ENCODE measurements at regions not wholly inside any gene's neighbourhood (a gene's known extent, or its start where the extent isn't known, plus 50 kb on each side); places are given as distances from the start of the nearest gene placed in this dataset.

DNA sequence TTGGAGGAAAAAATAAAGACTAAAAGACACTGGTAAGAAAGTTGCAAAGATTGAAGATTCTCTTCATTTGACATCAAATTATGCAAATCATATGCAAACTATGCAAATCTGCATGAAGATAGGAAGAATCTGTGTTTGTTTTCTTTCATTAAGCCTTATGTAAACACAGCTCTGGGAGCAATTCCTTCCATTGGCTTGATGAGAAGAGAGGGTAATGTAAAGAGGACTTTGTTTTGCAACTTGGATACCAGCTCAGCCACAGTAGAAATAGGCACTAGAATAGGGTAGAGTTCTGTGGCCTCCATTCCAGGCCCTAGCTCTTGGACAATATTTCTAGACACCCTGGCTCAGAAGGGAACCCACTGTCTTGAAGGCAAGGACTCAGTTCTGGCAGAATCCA, 388.4 kb upstream of the RASGEF1B start:
- DNase-seq: no peak

DNA sequence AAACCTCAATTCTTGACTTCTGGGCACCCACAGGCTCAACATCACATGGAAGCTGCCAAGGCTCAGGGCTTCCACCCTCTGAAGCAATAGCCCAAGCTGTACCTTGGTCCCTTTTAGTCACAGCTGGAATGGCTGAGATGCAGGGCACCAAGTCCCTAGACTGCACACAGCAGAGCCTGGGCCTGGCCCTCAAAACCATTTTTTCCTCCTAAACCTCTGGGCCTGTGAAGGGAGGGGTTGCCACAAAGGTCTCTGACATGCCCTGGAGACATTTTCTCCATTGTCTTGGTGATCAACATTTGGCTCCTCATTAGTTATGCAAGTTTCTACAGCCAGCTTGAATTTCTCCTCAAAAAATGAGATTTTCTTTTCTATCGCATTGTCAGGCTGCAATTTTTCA, 382.7 kb upstream of the RASGEF1B start:
- DNase-seq: no peak

DNA sequence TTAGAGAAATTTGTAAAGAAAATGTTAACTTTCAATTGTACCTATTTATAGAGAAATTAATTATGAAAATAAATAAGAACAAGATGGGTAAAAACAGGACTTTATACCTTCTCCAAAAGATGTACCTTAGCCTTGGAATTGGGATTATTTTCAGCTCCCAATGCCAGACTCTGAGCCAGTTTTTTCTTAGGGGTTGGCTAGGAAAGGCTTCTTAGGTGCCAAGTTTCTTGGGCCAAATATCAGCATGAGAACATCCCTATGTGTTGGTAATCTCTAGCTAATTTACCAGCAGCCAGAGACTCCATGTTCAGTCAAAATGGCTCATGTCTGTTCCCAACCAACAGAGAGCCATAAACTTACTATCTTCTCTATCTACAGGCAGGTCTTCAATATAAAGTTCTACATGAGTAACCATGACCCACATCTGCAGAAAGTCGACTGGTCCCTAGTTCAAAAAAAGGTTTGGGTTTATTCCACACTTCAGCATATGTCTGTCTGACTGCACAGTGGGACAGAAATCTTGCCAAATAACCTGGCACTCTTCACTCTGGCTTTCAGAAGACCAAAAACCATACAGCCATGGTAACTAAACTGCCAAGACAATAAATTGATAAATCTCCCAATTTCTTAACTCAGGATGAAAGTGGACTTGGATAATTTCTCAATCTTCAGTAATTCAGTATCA, 380.5 kb upstream of the RASGEF1B start:
- DNase-seq: no peak

DNA sequence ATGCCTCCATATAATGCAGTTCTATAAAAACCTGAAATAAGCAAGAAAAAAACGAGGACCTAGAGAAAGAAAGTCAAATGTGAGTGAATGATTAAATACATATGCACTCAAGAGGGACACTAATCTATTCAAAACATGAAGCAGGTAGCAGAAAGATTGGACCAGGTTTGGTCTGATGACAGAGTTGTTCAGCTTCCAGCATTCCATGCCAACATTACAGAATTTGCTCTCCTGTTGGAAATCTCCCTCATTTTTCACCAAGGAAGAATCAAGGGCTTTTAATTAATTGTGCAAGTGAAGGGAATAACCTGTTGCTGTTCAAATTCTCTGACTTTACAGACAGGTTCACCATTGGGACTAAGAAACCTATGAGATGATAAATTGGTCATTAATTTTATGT, 379.0 kb upstream of the RASGEF1B start:
- DNase-seq: no peak

DNA sequence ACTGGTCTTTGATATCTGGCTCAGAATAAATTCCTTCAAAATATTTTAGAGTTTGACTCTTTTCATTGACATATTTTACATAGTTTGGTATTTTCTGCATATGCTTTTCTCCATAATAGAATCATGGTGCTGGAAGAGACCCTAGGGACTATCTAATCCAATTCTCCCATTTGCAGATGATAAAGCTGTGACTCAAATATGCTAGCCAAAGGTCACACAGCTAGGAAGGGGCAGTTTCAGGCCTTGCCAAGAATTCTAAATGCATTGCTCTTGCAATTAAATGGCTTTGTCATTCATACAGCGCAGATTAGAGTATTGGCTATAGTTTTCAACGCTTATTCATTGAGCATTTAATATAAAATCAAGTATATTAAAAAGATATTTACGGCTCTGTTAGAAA, 374.1 kb upstream of the RASGEF1B start:
- DNase-seq: no peak

DNA sequence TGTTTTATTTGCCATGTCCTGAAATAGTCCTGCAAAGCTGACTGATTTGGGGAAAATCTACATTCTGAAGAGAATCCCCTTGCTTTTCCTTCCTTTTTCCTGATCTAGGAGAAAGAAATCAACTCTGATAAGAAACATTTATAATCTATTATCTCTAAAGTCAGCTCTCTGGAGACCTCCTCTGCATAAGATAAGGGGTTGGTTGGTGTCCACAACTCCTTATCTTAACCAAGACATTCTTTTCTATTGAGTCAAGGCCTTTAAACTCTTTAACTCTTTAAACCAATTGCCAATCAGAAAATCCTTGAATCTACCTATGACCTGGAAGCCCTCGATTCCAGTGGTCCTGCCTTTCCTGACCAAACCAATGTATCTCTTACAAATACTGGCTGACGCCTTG, 373.6 kb upstream of the RASGEF1B start:
- no peak for DNase-seq

DNA sequence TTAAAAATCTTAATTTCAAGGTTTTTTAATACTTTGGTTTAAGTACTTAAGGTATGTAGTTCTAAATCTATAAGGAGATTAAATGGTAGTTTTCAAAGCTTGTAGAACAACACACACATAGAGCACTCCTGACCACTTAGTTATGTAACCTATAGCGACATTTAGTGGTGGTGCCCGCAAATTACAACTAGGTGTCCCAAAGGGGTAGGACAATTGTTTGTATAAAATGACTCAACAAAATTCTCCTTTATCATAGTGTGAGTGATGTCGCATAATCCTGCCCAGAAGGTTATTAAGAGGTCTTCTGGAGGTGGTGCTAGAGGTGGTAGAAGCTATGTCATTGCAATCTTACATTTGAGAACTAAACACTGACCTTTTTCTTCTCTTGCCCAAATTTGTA, 373.0 kb upstream of the RASGEF1B start:
- peak; percentile 62 for DNase-seq

DNA sequence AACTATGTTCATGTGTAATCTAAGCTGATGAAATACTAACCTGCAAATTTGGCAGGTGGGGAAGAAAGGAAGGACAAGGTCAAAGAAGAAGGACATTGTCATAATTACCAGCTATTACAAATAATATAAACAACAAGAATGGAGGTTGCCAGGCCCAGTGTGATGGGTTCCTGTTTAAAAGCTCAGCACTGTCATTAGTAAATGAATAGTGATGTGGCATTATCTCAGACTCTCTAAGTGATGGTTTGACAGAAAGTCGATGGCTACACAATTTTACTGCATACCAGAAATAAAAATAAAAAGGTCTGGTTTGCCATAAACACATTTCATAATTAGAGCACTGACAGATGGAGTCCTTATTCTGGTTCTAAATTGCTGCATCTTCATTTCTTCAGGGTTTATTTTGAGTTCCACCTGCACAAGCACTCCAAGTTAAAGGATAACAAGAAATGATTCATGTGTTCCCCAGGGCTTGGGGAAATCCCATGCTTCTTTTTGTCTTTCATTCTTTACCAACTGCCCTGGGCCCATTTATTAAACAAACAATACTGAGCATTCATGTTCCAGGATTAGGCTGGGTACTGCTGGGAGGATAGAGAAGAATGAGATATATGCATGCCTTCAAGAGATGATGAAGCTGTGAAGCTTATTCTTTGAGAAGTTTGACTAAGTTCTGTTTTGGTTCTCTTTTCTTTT, 367.8 kb upstream of the RASGEF1B start:
- DNase-seq: no peak

DNA sequence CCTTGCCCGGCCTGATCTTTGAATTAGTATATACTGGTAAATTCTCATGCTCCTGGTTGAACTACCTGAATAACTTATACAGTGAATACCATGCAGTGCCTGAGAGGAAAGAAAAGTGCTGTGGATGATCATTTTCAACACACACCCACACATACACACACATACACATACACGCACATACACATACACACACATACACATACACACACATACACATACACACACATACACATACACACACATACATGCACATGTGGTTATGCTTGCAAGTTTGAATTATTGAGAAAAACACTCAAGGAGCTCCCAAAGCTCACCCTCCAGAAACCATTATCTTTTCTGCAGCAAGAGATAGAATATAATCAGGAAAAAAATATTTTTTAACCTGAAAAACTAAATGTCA, 366.9 kb upstream of the RASGEF1B start:
- DNase-seq: no peak

DNA sequence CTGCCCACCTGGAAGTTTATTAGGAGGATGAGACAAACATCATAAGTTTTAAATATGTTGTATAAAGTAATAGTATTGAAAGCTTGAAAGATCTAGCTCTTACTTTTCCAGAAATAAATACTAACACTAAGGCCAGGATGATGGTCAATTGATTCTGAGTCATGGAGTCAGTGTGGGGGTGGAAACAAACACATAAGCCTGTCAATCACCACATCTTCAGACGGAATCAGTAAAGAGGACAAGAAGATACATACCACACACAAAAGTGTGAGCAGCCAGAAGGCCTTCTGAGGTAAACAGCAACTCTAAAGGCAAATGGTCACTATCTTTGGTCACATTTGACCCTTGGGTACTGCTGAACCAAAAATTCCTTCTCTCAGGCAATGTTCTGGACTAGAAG, 365.0 kb upstream of the RASGEF1B start:
- no peak for DNase-seq

DNA sequence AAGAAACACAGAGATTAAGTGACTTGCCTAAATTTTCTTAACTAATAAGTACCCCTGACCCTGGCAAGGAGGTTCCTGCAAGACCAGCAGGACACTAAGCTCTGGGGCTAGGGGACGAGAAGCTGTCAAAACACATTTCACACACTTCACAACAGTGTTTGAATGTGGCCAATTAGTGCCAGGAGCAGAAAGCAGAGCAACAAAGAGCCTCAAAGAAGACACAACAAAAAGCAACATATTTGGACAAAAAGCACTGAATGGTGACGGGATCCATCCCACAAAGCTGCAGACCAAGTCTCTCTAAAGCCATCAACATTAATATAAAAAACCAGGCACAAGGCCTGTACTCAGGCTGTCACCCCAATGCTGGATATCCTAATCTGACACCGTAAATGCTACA, 361.9 kb upstream of the RASGEF1B start:
- no peak for DNase-seq

DNA sequence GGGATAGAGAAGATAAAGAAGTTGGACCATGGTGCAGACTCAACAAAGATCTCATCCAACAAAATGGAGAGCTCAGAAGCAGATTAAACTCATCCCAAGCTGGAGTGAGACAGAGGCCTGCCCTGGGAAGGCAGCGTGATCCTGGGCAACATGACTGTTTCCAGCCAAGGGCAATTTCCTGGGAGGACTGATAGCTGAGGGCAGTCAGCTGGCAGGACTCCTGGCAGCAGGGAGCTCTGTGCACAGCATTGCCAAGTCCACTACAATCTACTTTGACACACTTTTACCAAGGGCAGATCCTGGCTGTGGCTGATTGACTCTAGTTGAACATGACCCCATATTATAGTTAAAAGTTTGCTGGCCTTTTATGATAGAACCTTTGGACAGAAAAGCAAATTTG, 357.3 kb upstream of the RASGEF1B start:
- DNase-seq: no peak

DNA sequence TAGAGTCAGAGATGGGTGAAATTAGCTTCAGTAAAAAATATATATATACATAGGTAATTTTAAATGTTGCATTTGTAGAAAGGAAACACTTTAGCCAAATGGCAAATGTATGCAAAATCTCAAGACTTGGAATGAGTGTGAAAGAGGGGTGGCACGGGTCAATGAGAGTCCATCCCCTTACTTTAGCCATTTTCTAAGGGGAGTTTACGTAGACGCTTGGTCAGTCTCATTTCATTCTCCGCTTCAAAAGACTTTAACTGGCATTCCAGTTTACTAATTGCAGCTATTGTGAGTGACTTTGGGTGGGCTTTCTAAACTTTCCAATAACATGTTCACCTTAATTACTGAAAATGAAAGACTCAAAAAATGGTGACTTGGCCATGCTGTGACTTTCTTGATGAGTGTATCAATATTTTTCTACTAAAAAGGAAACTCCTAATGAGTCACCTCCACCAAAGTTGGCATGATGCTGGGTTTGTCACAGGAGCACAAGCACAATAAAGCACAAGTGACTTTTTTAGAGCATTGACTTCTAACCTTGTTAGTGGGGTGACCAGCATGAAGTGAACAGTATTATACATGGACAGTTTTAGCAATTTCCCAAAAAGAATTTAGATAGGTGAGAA, 356.0 kb upstream of the RASGEF1B start:
- no peak for DNase-seq

DNA sequence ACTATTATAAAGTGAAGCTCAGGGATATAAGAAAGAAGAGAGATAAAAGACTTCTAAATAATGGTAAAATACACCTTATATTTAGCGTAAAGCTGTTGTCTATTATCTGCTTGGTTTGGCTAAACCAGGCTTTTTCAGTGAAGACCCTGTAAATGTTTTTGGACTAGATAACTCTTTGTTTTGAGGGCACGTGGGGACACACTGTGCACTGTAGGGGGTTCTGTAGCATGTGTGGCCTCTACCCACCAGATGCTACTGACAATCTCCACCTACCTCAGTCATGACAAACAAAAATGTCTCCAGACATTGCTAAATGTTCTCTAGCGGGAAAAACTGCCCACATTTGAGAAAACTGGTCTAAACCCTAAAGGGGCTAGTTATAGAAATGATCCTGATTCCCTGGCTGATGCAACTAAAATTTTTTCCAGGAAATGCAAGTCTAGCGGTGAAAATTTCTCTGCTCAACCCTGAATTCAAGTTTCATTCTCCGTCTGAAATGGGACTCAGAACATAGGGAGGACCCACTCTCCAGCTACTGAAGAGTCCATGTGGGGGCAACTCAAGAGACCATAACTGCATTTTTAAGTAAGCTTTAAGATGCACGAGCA, 355.2 kb upstream of the RASGEF1B start:
- DNase-seq: no peak

DNA sequence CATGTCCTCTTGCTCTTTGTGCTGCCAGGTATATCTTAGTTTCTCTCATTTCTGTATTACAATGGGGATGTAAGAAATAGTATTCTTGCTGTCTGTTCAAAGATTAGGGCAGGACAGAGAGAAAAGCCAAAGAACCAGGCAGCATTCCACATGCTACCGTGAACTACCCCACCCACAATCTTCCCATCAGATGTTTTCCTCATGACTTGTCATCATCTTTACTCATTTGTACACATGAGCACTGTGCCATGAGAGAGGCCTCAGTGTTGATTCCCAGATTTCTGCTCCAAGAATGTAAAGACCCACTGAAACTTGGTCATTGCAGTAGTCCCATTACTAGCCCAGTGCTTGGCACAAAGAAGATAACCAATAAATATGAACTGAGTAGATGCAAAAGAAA, 354.6 kb upstream of the RASGEF1B start:
- DNase-seq: no peak

DNA sequence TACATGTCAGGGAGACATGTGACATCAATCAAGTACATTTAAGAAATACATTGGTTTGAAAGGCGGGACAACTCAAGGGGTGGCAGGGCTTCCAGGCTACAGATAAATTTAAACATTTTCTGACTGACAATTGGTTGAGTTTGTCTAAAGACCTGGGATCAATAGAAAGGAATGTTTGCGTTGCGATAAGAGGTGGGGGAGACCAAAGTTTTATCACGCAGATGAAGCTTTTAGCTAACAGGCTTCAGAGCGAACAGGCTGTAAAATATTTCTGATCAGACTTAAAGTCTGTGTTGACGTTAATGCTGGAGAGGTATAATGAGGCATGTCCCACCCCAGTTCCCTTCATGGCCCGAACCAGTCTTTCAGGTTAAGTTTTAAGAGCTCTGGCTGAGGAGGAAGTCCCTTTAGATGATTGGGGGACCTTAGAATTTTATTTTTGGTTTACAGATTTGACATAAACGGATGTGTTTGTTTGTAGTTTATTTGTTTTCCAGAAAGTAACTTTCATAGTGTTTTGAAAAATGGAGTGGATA, 346.7 kb upstream of the RASGEF1B start:
- DNase-seq: no peak

DNA sequence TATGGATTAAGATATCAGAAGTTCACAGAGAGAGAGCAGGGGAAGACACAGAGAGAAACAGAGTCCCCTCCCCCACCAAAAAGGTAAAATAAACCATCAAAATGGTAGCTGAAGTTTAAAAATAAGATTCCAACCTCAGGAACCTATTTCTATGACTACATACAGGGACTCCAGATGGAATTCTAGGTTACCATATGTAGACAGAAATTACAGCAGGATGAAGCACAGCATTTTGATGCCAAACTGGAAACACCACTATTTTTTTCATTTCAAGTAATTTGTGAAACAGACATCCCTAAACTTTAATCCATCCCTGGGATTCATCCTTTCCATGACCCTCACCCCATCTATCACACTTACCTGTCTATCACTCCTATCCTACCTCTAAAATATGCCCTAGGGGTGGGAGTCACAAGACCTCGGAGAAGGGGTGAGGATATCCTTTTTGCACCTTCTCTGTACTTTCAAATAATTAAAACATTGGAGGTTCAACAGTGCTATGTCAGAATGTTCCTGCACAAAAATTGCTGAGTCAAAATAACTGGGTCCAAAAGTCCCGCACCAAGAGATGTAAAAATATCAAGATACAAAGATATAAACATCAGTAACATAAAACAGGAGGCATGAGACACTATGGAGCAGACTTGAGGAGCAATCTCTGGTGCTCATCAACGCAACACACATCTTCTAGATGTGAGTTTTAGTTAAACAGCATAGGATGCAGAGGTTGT, 344.5 kb upstream of the RASGEF1B start:
- no peak for DNase-seq

DNA sequence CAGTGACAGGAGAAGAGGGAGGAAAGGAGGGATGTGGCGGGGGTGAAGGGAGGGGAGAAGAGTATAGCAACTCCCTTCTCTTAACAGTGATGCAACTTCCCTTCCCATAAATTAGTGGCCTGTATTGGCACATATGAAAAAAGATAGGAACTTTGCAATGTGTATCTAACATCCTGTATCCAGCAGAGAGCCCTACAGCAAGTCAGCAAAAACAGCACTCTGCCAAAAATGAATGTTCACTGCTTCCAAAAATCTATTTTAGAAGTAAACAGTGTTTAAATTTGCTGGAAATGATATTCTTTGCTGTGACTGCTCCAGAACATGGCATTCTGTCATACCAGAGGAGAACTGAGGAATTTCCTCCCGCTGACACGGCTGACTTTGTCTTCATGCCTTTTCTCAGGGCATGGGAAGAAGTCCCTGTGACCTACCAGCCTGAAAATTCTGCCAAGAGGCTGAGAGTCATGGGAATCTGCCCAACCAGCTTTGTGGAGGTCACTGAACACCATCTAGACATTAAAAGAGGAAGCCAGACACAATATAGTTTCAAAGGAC, 343.4 kb upstream of the RASGEF1B start:
- DNase-seq: no peak

DNA sequence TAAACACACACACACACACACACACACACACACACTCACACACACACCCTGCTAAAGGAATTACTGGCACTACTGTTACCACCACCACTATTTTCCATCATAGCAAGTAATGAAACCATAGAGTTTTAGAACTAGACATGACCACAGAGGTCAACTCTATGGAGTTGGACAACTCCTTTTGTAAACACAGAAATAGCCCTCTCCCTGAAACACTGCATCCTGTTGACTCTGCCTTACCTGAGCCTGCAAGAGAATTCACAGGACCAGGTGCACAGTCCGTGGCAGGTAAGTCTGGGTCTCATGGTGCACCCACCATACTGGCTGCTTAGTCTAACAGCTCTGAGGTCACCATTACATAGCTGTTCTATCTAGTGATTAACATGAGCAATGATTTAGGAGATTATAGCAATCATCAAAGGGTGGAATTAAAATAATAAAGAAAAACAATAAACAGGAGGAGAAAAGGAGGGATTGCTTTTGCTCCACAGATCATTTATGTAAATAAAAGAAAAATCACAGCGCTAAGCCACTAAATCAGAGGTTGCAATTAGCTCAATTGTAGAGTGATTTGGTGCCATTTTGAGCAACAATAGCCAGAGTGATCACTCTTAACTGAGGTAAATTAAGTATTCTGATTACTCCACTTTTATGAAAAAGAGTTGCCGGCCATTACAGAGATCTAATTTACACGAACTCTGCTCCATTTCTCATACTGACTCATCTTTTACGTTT, 340.0 kb upstream of the RASGEF1B start:
- no peak for DNase-seq

DNA sequence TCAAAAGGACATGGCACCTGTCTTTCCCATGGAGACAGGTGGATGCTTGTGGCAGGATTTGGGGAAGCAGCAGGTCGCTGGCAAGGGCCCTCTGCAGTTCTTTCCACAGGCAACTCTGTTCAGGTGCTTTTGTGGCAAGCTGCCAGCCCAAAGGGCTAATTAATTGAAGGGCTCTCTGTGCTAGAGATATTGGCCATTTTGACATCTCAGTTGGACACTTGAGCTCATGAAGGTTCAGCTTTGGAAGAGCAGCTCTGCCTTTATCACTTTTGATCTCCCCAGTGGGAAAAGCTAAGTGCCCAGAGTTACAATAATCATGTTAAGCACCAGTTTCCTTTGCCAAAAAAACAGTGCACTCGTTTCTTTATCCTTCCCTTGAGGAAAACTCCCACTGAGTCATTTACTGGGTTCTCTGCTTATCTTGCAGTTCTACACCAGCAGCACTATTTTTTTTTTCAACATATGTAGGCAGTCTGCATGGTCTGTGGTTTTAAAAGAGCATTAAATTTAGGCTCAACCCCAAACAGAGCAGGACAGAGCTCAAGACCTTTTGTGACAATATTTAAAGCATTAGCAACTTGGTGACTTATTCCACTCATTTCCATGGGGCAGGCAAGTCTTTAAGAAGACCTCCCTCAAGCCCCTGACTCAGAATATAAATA, 336.4 kb upstream of the RASGEF1B start:
- no peak for DNase-seq

DNA sequence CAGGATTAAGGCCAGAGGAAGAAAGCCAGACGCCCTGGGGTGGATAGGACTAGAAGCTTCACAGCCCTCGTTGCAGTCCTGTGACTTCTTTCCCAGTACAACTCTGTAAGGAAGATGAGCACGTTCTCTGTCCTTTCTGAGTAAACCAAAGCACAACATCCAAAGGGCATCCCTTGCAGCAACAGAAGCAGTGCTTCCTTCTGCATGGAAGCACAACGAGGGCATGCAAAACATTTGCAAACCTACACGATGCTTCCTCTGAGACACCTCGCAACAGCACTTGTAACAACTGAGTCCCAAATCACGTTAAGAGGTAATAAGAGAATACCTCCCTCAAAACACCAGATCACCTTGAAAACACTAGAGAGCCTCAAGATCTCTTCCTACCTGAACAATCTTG, 335.7 kb upstream of the RASGEF1B start:
- no peak for DNase-seq

DNA sequence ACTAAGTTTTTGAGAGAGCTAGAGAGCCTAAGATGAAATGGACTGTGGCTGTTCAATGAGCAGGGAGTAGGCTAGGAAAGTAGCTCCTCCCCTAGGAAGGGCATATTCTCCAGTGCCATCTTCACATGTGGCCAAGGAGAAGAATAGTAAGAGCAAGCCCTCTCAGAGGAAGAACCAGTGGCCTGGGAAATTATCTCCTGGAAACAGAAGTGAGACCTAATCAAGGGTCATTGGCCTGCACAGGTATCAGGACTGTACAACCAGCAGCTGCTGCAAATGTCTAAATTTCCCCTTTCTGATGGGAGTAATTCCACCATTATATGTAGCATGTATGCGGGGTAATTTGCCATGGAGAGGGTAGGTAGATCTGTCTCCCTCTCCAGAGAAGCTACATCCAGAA, 334.8 kb upstream of the RASGEF1B start:
- DNase-seq: no peak

Data from fibroblast of skin of right quadriceps (primary cell).